OCI-LY7 (cell line): ENCODE measurements at regions not wholly inside any gene's neighbourhood (a gene's known extent, or its start where the extent isn't known, plus 50 kb on each side); places are given as distances from the start of the nearest gene placed in this dataset.

ENCODE experiments used
- BruUV-seq: library from RNA; stranded (reverse); fragments of 400-500 nt; replicated peaks from 2 replicates; lab custom pipeline; 2021; lab: Mats Ljungman, UMichigan
- CTCF ChIA-PET: fragments of 300-600 bp; sonication (Branson Sonifier 250); formaldehyde crosslinking; loops from one replicate; lab custom pipeline; 2022; ENCODE audit warnings: antibody characterized with exemption; ENCODE audit not compliant: unreplicated experiment; lab: Charles Lee
- POLR2A ChIA-PET: fragments of 300-600 bp; sonication (Branson Sonifier 250); formaldehyde crosslinking; loops from one replicate; lab custom pipeline; 2022; ENCODE audit warnings: antibody characterized with exemption; lab: Charles Lee
- DNase-seq: peaks from one replicate; pipeline ENCODE4 v3.0.0-alpha.2; 2015; ENCODE audit warnings: low spot score
- H2AFZ ChIP-seq: fragments of 200-600 bp; sonication (generic), shearing (Covaris generic); 2 replicates; pipeline ENCODE4 v1.6.1; 2014; ENCODE audit warnings: mild to moderate bottlenecking, antibody characterized with exemption, low read length, moderate library complexity
- H3K27ac ChIP-seq: fragments of 200-600 bp; sonication (generic); 2 replicates; pipeline ENCODE4 v1.5.1; 2014; ENCODE audit warnings: mixed run types, low read depth, mild to moderate bottlenecking, moderate library complexity, low read length, inconsistent platforms; ENCODE audit not compliant: poor library complexity, severe bottlenecking
- H3K36me3 ChIP-seq: fragments of 200-600 bp; sonication (generic); 2 replicates; pipeline ENCODE4 v1.6.1; 2014; ENCODE audit warnings: mild to moderate bottlenecking, antibody characterized with exemption, low read length, moderate library complexity, mixed read lengths; ENCODE audit not compliant: insufficient read depth
- H3K4me1 ChIP-seq: fragments of 200-600 bp; sonication (generic); 2 replicates; pipeline ENCODE4 v1.5.1; 2014; ENCODE audit warnings: mild to moderate bottlenecking, low read length; ENCODE audit not compliant: insufficient read depth, poor library complexity, severe bottlenecking
- H3K4me2 ChIP-seq: fragments of 200-600 bp; sonication (generic); 2 replicates; pipeline ENCODE4 v1.6.1; 2014; ENCODE audit warnings: mild to moderate bottlenecking, low read length
- H3K4me3 ChIP-seq: fragments of 200-600 bp; sonication (generic); 2 replicates; pipeline ENCODE4 v1.5.1; 2014; ENCODE audit warnings: mild to moderate bottlenecking, low read depth, low read length; ENCODE audit not compliant: poor library complexity, severe bottlenecking
- H3K79me2 ChIP-seq: fragments of 200-600 bp; sonication (generic); 2 replicates; pipeline ENCODE4 v1.6.1; 2016; ENCODE audit warnings: low read depth, mild to moderate bottlenecking, low read length, moderate library complexity, mixed read lengths; ENCODE audit not compliant: insufficient read depth
- H3K9me2 ChIP-seq: fragments of 200-600 bp; sonication (generic); 2 replicates; pipeline ENCODE4 v1.6.1; 2016; ENCODE audit warnings: mild to moderate bottlenecking, low read length, mixed read lengths; ENCODE audit not compliant: insufficient read depth
- H3K9me3 ChIP-seq: fragments of 200-600 bp; sonication (generic); 2 replicates; pipeline ENCODE4 v1.6.1; 2014; ENCODE audit warnings: mild to moderate bottlenecking, mixed run types, low read length, mixed read lengths
- H4K20me1 ChIP-seq: fragments of 200-600 bp; sonication (generic); 2 replicates; pipeline ENCODE4 v1.6.1; 2014; ENCODE audit warnings: mild to moderate bottlenecking, antibody characterized with exemption, low read length, moderate library complexity, mixed read lengths; ENCODE audit not compliant: insufficient read depth
- EZH2phosphoT487 ChIP-seq: fragments of 200-600 bp; sonication (generic); IDR thresholded peaks from 2 replicates; pipeline ENCODE4 v1.6.1; 2018; ENCODE audit warnings: low read depth, borderline replicate concordance, mild to moderate bottlenecking, mixed run types, antibody characterized with exemption, low read length, moderate library complexity, mixed read lengths
- intact Hi-C: fragments of 100-400 bp; cut with micrococcal nuclease; formaldehyde crosslinking; loops from one replicate; pipeline ENCODE4 v1.10.0; 2022; ENCODE audit not compliant: unreplicated experiment
- TF ChIP-seq, protein P1 (sequence below): fragments of 200-600 bp; sonication (generic); conservative IDR thresholded peaks from 2 replicates; pipeline ENCODE4 v1.5.1; 2014; ENCODE audit warnings: mild to moderate bottlenecking, antibody characterized with exemption, low read length, moderate library complexity, mixed read lengths

- intact Hi-C loops: no loop called here
- Histone ChIP-seq H3K9me2 (no peaks in the 10 kb centered on the region), H3K9me3 (no peaks in the 10 kb centered on the region), H2AFZ (no peak overlapping the region), H3K4me3 (no peak overlapping the region), H3K36me3 (no peaks in the 10 kb centered on the region), H3K27ac (no peak overlapping the region), H3K79me2 (no peaks in the 10 kb centered on the region), H4K20me1 (no peaks in the 10 kb centered on the region), H3K4me2 (no peak overlapping the region), H3K4me1 (peaks cover 19% of the 10 kb centered on the region)
- no peak for DNase-seq
- ChIA-PET CTCF (no interaction called here), POLR2A (interaction anchor here (1.1 kb wide), 1 partner anchor 14 kb away, joined by 3 read pairs; no protein-coding TSS in a partner anchor)
- no TSS peak for BruUV-seq
- TF ChIP-seq EZH2phosphoT487: no peak
- TF ChIP-seq, protein P1, sequence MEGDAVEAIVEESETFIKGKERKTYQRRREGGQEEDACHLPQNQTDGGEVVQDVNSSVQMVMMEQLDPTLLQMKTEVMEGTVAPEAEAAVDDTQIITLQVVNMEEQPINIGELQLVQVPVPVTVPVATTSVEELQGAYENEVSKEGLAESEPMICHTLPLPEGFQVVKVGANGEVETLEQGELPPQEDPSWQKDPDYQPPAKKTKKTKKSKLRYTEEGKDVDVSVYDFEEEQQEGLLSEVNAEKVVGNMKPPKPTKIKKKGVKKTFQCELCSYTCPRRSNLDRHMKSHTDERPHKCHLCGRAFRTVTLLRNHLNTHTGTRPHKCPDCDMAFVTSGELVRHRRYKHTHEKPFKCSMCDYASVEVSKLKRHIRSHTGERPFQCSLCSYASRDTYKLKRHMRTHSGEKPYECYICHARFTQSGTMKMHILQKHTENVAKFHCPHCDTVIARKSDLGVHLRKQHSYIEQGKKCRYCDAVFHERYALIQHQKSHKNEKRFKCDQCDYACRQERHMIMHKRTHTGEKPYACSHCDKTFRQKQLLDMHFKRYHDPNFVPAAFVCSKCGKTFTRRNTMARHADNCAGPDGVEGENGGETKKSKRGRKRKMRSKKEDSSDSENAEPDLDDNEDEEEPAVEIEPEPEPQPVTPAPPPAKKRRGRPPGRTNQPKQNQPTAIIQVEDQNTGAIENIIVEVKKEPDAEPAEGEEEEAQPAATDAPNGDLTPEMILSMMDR: no peak
Observed at GRCh38 chrX:42495139-42495538, 282.8 kb downstream of the PPP1R2C start.

DNA sequence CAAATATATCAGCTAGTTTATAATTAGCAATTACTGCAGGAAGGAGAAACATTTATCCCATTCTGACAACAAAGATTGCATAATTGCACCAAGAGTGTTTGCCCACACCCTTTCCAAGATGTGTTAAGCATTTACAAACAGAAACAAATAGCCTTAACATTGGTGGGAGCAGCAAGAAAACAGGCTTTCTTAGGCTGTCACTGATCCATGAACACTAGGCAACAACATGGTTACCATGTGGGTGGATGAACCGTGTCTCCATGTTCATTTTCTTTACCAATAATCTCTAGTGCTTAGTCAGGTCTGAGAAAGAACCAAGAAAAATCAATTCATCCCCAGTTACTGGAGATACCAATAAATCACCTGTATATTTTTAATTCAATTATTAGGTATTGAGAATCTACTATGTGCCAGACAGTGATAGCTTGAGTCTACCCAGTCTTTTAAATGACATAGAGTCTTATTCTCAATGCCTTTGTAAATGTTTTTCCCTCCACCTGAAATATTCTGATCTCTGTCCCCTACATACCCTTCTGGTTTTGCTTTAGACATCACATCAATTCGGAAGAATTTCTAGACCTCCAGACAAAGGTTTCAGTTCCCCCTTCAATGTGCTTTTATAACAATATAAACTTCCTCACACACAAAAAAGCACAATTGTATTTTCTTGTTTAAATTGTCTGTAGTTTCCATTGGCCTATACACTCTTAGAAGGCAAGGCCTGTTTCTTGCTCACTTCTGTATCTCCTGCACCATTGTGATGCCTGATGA, 286.6 kb downstream of the PPP1R2C start:
- CTCF ChIA-PET: no interaction called here
- H3K9me2 ChIP-seq: no peaks in the 10 kb centered on the region

More for the DNA sequence above, 286.6 kb downstream of the PPP1R2C start:
- Histone ChIP-seq H3K9me3 (no peaks in the 10 kb centered on the region), H4K20me1 (no peaks in the 10 kb centered on the region), H3K27ac (no peak overlapping the region), H3K4me3 (no peak overlapping the region), H2AFZ (no peak overlapping the region), H3K36me3 (no peaks in the 10 kb centered on the region), H3K4me2 (peak overlapping the region; percentile 29; the same call in 1 of the 2 replicates), H3K4me1 (peaks cover 19% of the 10 kb centered on the region), H3K79me2 (no peaks in the 10 kb centered on the region)
- no peak for TF ChIP-seq EZH2phosphoT487
- TF ChIP-seq, protein P1: no peak
- no TSS peak for BruUV-seq
- DNase-seq: peak; percentile 61
- intact Hi-C loops: no loop called here
- POLR2A ChIA-PET: no interaction called here
